AG04450 (cell line): ENCODE measurements at regions not wholly inside any gene's neighbourhood (a gene's known extent, or its start where the extent isn't known, plus 50 kb on each side); places are given as distances from the start of the nearest gene placed in this dataset.
"Not testable (repeated sequence)": the region's sequence is repeated elsewhere in the genome, so short reads cannot be mapped to it uniquely, and the experiment has no call there.

ENCODE experiments used
- CTCF ChIA-PET: fragments of 300-600, 350-600 bp; formaldehyde crosslinking; extraction: SDS; loops from one replicate; lab custom pipeline; 2022; ENCODE audit warnings: antibody characterized with exemption, inconsistent platforms; lab: Charles Lee
- POLR2A ChIA-PET: fragments of 350-600 bp; formaldehyde crosslinking; extraction: SDS; loops from one replicate; lab custom pipeline; 2021; ENCODE audit warnings: antibody characterized with exemption, inconsistent platforms; lab: Yijun Ruan, JAX
- DNase-seq: peaks from one replicate; pipeline ENCODE4 v3.0.0-alpha.2; 2011; ENCODE audit warnings: low read depth, low spot score
- H3K27ac ChIP-seq: one replicate; pipeline ENCODE4 v1.5.1; 2012; ENCODE audit warnings: low read depth, low read length, control low read depth
- H3K27me3 ChIP-seq: one replicate; pipeline ENCODE4 v1.6.0; 2012; ENCODE audit warnings: low read length; ENCODE audit not compliant: control insufficient read depth, insufficient read depth
- H3K4me3 ChIP-seq: 2 replicates; pipeline ENCODE4 v1.5.1; 2011; ENCODE audit warnings: mild to moderate bottlenecking, low read depth, low read length, control low read depth
- H3K9me3 ChIP-seq: 2 replicates; pipeline ENCODE4 v1.5.1; 2012; ENCODE audit warnings: low read length; ENCODE audit not compliant: control insufficient read depth, insufficient read depth
- TF ChIP-seq, protein P1 (sequence below): IDR thresholded peaks from 2 replicates; pipeline ENCODE4 v1.5.1; 2011; ENCODE audit warnings: low read depth, low read length, control low read depth, inconsistent platforms

GRCh38 chr1:38486085-38486484 is 373.5 kb downstream of the RRAGC start:
- ChIA-PET CTCF (no interaction called here), POLR2A (no interaction called here)
- no peaks in the 10 kb centered on the region for H3K27me3 ChIP-seq
- TF ChIP-seq, protein P1, sequence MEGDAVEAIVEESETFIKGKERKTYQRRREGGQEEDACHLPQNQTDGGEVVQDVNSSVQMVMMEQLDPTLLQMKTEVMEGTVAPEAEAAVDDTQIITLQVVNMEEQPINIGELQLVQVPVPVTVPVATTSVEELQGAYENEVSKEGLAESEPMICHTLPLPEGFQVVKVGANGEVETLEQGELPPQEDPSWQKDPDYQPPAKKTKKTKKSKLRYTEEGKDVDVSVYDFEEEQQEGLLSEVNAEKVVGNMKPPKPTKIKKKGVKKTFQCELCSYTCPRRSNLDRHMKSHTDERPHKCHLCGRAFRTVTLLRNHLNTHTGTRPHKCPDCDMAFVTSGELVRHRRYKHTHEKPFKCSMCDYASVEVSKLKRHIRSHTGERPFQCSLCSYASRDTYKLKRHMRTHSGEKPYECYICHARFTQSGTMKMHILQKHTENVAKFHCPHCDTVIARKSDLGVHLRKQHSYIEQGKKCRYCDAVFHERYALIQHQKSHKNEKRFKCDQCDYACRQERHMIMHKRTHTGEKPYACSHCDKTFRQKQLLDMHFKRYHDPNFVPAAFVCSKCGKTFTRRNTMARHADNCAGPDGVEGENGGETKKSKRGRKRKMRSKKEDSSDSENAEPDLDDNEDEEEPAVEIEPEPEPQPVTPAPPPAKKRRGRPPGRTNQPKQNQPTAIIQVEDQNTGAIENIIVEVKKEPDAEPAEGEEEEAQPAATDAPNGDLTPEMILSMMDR: no peak
- H3K9me3 ChIP-seq: no peaks in the 10 kb centered on the region
- DNase-seq: no peak
- H3K4me3 ChIP-seq: no peak overlapping the region
- H3K27ac ChIP-seq: no peak overlapping the region

DNA sequence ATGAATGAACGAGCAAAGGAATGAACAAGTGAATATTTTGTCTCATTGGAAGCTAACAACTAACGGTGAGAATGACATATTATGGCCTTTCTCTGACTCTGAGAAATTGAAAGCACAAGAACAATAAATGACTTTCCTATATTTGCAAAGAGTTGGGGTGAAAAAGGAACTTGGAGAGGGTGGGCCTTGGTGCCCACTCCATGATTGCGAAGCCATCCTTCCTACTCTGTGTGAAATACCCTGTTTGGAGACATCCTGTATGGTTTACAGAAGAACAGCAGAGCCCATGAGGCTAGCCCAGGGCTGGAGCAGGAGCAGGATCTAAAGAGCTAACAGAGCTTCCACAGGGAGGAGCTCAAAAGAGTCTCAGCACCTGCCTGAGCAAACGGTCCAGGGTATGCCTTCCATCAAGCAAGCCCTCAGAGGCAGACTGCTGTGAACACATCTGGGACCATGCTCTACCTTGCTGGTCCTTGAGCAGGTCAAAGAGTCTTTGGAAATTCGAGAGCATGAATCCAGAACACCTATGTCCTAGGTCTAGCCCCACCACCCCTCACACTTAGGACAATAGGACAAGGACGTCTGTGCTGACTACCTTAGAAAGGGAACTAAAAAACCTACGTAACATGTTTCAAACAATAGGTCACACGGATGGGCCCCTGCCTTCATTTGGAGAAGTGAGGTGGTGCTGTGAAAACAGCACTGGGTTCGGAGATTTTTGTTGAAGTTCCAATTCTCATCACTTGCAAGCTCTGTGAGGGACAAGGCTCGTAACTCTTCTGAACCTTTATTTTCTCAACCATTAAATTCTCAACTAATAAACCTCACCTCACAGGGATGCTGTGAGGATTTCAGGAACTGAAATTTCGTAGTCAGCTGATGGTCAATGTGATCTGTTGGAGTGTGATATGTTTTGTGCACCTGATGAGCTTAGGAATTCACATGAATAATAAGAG is 377.4 kb downstream of the RRAGC start:
- TF ChIP-seq, protein P1: no peak
- Histone ChIP-seq H3K4me3 (no peak overlapping the region), H3K9me3 (no peaks in the 10 kb centered on the region), H3K27ac (no peak overlapping the region), H3K27me3 (no peaks in the 10 kb centered on the region)
- CTCF ChIA-PET: no interaction called here
- DNase-seq: no peak
- POLR2A ChIA-PET: no interaction called here

DNA sequence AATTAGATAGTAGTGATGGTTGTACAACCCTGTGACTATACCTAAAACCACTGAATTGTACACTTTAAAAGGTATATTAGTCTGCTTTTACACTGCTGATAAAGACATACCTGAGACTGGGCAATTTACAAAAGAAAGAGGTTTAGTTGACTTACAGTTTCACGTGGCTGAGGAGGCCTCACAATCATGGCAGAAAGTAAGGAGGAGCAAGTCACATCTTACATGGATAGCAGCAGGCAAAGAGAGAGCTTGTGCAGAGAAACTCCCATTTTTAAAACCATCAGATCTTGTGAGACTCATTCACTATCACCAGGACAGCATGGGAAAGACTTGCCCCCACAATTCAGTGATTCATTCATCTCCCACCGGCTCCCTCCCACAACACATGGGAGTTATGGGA is 379.9 kb downstream of the RRAGC start:
- H3K9me3 ChIP-seq, POLR2A ChIA-PET, H3K4me3 ChIP-seq, H3K27ac ChIP-seq, DNase-seq, CTCF ChIA-PET: not testable (repeated sequence)
- H3K27me3 ChIP-seq: peaks cover 17% of the 10 kb centered on the region

GRCh38 chr1:38477811-38478210 is 381.8 kb downstream of the RRAGC start:
- no peak for DNase-seq
- Histone ChIP-seq H3K27ac (no peak overlapping the region), H3K27me3 (peaks cover 17% of the 10 kb centered on the region), H3K9me3 (no peaks in the 10 kb centered on the region), H3K4me3 (no peak overlapping the region)
- TF ChIP-seq, protein P1: no peak
- CTCF ChIA-PET: no interaction called here
- POLR2A ChIA-PET: no interaction called here

- no peak for DNase-seq
- TF ChIP-seq, protein P1: no peak
- Histone ChIP-seq H3K27ac (no peak overlapping the region), H3K9me3 (no peaks in the 10 kb centered on the region), H3K27me3 (peaks cover 17% of the 10 kb centered on the region), H3K4me3 (no peak overlapping the region)
- ChIA-PET POLR2A (no interaction called here), CTCF (no interaction called here)
Observed at GRCh38 chr1:38476850-38477178, 382.8 kb downstream of the RRAGC start.
